HG03159 (cell line): ENCODE measurements at regions not wholly inside any gene's neighbourhood (a gene's known extent, or its start where the extent isn't known, plus 50 kb on each side); places are given as distances from the start of the nearest gene placed in this dataset.
"Not testable (repeated sequence)": the region's sequence is repeated elsewhere in the genome, so short reads cannot be mapped to it uniquely, and the experiment has no call there.

Experiments
- ATAC-seq: cut with Tn5 transposase; IDR thresholded peaks from one replicate; pipeline ENCODE4 v1.9.1; 2021; ENCODE audit warnings: mild to moderate bottlenecking, moderate library complexity; ENCODE audit not compliant: unreplicated experiment

DNA sequence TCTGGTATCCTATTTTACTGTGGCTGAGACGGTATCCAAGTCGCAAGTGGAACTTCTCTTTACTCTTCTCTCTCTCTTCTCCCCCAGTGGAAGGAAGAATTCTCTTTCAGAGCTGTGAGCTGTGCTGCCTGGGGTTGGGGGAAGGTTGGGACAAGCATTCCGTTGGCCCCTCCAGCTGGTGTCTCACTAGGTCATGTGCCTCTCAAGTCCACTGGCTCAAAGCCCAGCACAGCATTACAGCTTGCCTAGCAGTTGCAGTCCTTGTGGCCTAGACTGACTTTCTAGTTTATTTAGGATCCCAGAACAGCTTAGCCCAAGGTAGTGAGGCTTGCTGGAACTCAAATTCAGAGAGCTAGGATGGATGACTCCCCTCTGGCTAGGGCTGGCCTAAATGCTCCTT is 76.1 kb upstream of the SPATA16 start:
- ATAC-seq, result no peak

DNA sequence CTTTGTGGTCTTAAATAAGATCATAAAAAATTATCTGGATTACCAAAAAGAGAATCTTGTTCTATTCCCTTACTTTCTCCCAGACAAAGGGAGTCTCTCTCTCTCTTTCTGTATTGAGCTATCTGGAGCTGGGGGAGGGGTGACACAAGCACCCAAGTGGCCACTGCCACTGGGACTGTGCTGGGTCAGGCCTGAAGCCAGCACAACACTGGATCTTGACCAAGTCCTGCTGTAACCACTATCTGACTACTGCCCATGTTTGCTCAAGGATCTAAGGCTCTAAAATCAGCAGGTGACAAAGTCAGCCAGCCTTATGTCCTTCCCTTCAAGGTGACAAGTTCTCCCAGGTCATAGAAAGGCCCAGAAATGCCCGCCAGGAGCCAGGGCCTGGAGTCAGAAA is 75.0 kb upstream of the SPATA16 start:
- no peak for ATAC-seq

DNA sequence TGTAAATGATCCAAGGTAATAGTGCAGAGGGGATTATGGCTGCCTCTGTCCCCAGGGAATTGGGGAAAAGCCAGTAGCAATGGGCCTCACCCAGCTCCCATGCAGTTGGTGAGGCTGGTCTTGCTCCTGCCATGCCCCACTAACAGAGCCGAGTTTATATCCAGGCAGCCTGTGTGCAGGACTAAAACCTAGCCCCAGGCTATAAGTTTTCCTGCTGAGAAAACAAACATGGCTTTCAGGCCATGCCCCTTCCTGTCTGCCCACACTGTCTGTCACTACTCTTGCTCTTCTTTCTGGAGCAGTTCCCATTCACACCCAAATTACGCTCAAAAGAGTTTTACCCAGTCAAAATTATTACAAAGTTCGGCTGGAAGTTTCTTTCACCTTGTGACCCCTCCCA is 73.5 kb upstream of the SPATA16 start:
- no peak for ATAC-seq

DNA sequence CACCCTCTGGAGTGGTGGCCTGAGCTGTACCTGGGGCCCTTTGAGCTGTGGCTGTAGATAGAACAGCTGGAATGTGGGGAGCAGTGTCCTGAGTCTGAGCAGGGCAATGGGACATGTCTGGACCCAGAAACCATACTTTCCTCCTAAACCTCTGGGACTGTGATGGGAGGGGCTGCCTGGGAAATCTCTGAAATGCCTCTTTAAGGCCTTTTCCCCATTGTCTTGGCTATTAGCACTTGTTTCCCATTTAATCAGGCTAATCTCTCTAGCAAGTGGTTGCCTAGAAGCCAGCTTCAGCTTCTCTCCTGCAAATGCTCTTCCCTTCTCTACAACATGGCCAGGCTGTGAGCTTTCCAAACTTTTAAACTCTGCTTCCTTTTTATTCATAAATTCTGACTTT is 58.5 kb upstream of the SPATA16 start:
- ATAC-seq, result no peak

DNA sequence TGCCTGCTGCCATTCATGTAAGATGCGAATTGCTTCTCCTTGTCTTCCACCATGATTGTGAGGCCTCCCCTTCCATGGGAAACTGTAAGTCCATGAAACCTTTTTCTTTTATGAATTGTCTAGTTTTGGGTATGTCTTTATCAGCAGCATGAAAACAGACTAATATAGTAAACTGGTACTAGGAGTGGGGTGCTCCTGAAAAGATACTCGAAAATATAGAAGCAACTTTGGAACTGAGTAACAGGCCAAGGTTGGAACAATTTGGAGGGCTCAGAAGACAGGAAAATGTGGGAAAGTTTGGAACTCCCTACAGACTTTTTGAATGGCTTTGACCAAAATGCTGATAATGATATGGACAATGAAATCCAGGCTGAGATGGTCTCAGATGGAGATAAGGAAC is 53.8 kb upstream of the SPATA16 start:
- not testable (repeated sequence) for ATAC-seq

DNA sequence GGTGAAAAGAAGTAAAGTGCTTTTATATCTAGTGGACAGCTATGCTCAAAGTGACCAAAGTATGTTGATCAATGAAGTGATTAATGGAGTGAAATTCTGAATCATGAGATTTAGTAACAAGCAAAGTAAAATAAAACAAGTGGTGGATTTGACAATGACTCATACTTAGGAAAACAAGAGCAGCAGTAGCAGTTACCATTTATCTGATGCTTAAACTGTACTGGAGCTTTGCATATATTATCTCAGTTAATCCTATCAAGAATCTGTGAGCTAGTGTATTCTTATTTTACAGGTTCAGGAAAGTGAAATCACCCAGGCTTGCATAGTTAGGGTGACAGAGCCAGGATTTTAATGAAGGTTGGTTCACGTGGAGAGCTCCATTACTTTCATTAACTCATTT is 50.6 kb upstream of the SPATA16 start:
- no peak for ATAC-seq
